OCI-LY1 (cell line): ENCODE measurements at regions not wholly inside any gene's neighbourhood (a gene's known extent, or its start where the extent isn't known, plus 50 kb on each side); places are given as distances from the start of the nearest gene placed in this dataset.

ENCODE experiments used
- H2AFZ ChIP-seq: fragments of 200-600 bp; sonication (generic), shearing (Covaris generic); 2 replicates; pipeline ENCODE4 v1.6.0; 2014; ENCODE audit warnings: antibody characterized with exemption, mild to moderate bottlenecking, low read length
- H3F3A ChIP-seq: fragments of 200-600 bp; sonication (generic), shearing (Covaris generic); 2 replicates; pipeline ENCODE4 v1.6.0; 2014; ENCODE audit warnings: mild to moderate bottlenecking, antibody characterized with exemption, low read length, moderate library complexity; ENCODE audit not compliant: insufficient read depth
- H3K27ac ChIP-seq: fragments of 200-600 bp; sonication (generic); 2 replicates; pipeline ENCODE4 v1.5.1; 2014; ENCODE audit warnings: low read length, mixed run types, mild to moderate bottlenecking, low read depth; ENCODE audit not compliant: poor library complexity, severe bottlenecking
- H3K27me3 ChIP-seq: fragments of 200-600 bp; sonication (generic); 2 replicates; pipeline ENCODE4 v1.6.0; 2014; ENCODE audit warnings: antibody characterized with exemption, mild to moderate bottlenecking, low read length, moderate library complexity; ENCODE audit not compliant: insufficient read depth
- H3K36me3 ChIP-seq: fragments of 200-600 bp; sonication (generic); 2 replicates; pipeline ENCODE4 v1.6.1; 2014; ENCODE audit warnings: mild to moderate bottlenecking, antibody characterized with exemption, low read length, moderate library complexity, mixed read lengths; ENCODE audit not compliant: insufficient read depth
- H3K4me1 ChIP-seq: fragments of 200-600 bp; sonication (generic); 2 replicates; pipeline ENCODE4 v1.5.1; 2014; ENCODE audit warnings: mild to moderate bottlenecking, low read length, moderate library complexity; ENCODE audit not compliant: insufficient read depth, severe bottlenecking
- H3K4me2 ChIP-seq: fragments of 200-600 bp; sonication (generic), shearing (Covaris generic); 2 replicates; pipeline ENCODE4 v1.6.1; 2014; ENCODE audit warnings: low read length
- H3K4me3 ChIP-seq: fragments of 200-600 bp; sonication (generic); 2 replicates; pipeline ENCODE4 v1.5.1; 2014; ENCODE audit warnings: low read length, low read depth, mild to moderate bottlenecking, mixed read lengths; ENCODE audit not compliant: poor library complexity, severe bottlenecking
- H3K79me2 ChIP-seq: fragments of 200-600 bp; shearing (Covaris generic); 2 replicates; pipeline ENCODE4 v1.6.1; 2016; ENCODE audit warnings: mixed run types, low read length, mixed read lengths; ENCODE audit not compliant: insufficient read depth
- H3K9ac ChIP-seq: fragments of 200-600 bp; sonication (generic), shearing (Covaris generic); 2 replicates; pipeline ENCODE4 v1.6.1; 2014; ENCODE audit warnings: mild to moderate bottlenecking, low read length, mixed read lengths
- H3K9me2 ChIP-seq: fragments of 200-600 bp; sonication (generic), shearing (Covaris generic); 2 replicates; pipeline ENCODE4 v1.6.1; 2014; ENCODE audit warnings: low read depth, mild to moderate bottlenecking, low read length, mixed read lengths
- H3K9me3 ChIP-seq: fragments of 200-600 bp; shearing (Covaris generic); 2 replicates; pipeline ENCODE4 v1.6.1; 2014; ENCODE audit warnings: low read length, mixed read lengths
- H4K20me1 ChIP-seq: fragments of 200-600 bp; sonication (generic), shearing (Covaris generic); 2 replicates; pipeline ENCODE4 v1.6.0; 2016; ENCODE audit warnings: mild to moderate bottlenecking, low read length; ENCODE audit not compliant: insufficient read depth
- CTCF ChIP-seq: fragments of 200-600 bp; sonication (generic), shearing (Covaris generic); IDR thresholded peaks from 2 replicates; pipeline ENCODE4 v1.5.1; 2017; ENCODE audit warnings: mild to moderate bottlenecking, antibody characterized with exemption, low read length, moderate library complexity, mixed read lengths
- EZH2 ChIP-seq: fragments of 200-600 bp; sonication (generic), shearing (Covaris generic); IDR thresholded peaks from 2 replicates; pipeline ENCODE4 v1.8.0; 2017; ENCODE audit warnings: borderline replicate concordance, mixed run types, mild to moderate bottlenecking, antibody characterized with exemption, low read length, moderate library complexity, mixed read lengths

GRCh38 chr18:29616867-29617266, 1425.7 kb downstream of the DSC3 start:
- no peaks in the 10 kb centered on the region for H3K9me3 ChIP-seq
- no peaks in the 10 kb centered on the region for H3K4me1 ChIP-seq
- no peaks in the 10 kb centered on the region for H3K36me3 ChIP-seq
- no peak overlapping the region for H3K4me3 ChIP-seq
- H3K27me3 ChIP-seq: no peaks in the 10 kb centered on the region
- H3K27ac ChIP-seq: no peak overlapping the region
- no peak overlapping the region for H3K9ac ChIP-seq
- TF ChIP-seq CTCF: no peak
- TF ChIP-seq EZH2: no peak
- H2AFZ ChIP-seq: no peak overlapping the region
- no peak overlapping the region for H3K4me2 ChIP-seq
- H3K9me2 ChIP-seq: no peaks in the 10 kb centered on the region
- no peaks in the 10 kb centered on the region for H3F3A ChIP-seq
- no peaks in the 10 kb centered on the region for H4K20me1 ChIP-seq
- H3K79me2 ChIP-seq: no peaks in the 10 kb centered on the region

- Histone ChIP-seq H4K20me1 (no peaks in the 10 kb centered on the region), H3K9me3 (no peaks in the 10 kb centered on the region), H3K4me3 (no peak overlapping the region), H3F3A (no peaks in the 10 kb centered on the region), H3K9ac (no peak overlapping the region), H3K27me3 (no peaks in the 10 kb centered on the region), H3K9me2 (no peaks in the 10 kb centered on the region), H3K27ac (no peak overlapping the region), H3K79me2 (no peaks in the 10 kb centered on the region), H3K4me2 (no peak overlapping the region), H3K4me1 (no peaks in the 10 kb centered on the region), H3K36me3 (no peaks in the 10 kb centered on the region), H2AFZ (no peak overlapping the region)
- TF ChIP-seq EZH2 (no peak), CTCF (no peak)
These were observed 1432.1 kb upstream of the CDH2 start for GRCh38 chr18:29608982-29609381.

- Histone ChIP-seq H3K9me3 (no peaks in the 10 kb centered on the region), H3K4me2 (no peak overlapping the region), H3K79me2 (no peaks in the 10 kb centered on the region), H3K9me2 (no peaks in the 10 kb centered on the region), H4K20me1 (no peaks in the 10 kb centered on the region), H3K4me1 (no peaks in the 10 kb centered on the region), H3F3A (no peaks in the 10 kb centered on the region), H3K4me3 (no peak overlapping the region), H2AFZ (no peak overlapping the region), H3K27me3 (no peaks in the 10 kb centered on the region), H3K9ac (no peak overlapping the region), H3K27ac (no peak overlapping the region), H3K36me3 (no peaks in the 10 kb centered on the region)
- TF ChIP-seq EZH2: no peak
- no peak for TF ChIP-seq CTCF
These were observed 1428.4 kb upstream of the CDH2 start for GRCh38 chr18:29605365-29605764.
